ENCODE measurements at regions not wholly inside any gene's neighbourhood (a gene's known extent, or its start where the extent isn't known, plus 50 kb on each side); places are given as distances from the start of the nearest gene placed in this dataset.

GRCh38 chr3:63046580-63046979 is 171.4 kb upstream of the CADPS start:
- no peak for DNase-seq (ENCODE audit: low read depth)

DNA sequence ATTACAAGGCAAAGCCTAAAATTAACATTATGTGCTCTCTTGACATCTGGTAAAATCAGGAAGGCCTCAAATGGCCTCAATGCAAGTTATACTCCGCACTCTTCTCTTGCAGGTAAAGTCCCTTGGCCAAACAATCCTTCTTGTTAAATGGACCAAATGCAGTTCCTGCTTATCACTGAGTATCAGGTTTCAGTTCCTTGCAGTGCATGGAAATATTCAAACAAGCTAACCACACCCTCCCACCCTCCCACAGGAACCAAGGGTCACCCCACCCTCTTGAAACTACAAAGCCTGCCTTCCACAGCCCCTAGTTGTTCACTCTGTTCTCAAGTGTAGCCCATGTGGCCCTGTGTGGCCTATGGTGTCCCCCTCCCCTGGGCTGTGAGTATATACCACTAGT is 171.9 kb upstream of the CADPS start:
- no peak for DNase-seq (ENCODE audit: low read depth)

GRCh38 chr3:63048367-63049326 is 173.4 kb upstream of the CADPS start:
- no peak for DNase-seq (ENCODE audit: low read depth)

- DNase-seq (ENCODE audit: low read depth): no peak
Observed at GRCh38 chr3:63050548-63051177, 175.4 kb upstream of the CADPS start.

DNA sequence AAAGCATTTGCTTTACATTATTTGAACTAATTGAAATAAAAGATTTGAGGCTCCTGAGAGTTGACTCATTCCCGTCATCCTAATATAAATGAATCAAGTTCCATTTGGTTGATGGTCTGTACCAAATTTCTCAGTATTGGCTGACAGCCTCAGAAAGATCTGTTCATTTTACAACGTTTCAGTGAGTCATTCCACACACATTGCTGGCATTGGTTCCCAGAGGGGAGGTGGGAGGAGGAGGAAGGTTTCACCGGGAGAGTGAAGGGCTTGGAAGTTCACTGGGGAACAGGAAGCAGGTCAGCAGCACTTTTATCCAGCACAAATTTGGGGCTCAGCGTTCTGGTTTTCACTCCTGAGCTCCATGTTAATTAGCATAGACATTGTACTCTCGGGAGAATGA is 176.7 kb upstream of the CADPS start:
- peak; percentile 51 for DNase-seq (ENCODE audit: low read depth)

DNA sequence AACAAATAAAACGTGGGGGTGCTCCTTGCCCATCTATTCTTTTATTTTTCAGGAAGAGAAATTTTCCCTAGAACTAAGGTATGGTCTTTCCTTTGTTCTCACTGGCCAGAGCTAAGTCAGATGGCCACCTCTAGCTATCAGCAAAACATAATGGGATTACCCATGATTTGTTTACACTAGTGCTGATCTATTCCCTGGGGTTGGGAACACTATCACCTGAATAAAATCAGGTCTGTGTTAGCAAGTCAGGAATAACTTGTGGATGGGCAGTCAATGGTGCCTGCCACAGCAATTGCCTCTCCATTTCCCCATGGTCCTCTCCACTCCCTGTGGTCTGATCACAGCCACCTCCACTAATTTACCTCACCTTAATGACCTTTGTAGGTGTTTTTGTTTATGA is 181.7 kb upstream of the CADPS start:
- no peak for DNase-seq (ENCODE audit: low read depth)

DNA sequence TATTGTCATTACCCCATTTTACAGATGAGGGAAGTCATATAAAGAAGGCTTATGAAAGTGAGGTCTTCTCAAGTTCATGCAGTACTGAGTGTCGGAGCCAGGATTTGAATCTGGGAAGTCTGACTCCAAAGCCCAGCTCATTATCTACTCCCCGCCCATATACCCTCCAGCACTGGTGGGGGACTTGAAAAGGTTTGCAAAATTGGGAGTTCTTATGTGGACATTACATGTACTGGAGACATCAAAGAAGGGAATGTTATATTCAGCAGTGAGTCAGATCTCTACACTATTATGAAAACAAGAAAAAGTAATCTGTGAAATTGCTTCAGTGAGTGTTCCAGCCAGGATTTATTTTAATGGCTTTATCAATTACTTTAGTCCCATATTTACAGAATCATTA is 185.2 kb upstream of the CADPS start:
- DNase-seq (ENCODE audit: low read depth): no peak

DNA sequence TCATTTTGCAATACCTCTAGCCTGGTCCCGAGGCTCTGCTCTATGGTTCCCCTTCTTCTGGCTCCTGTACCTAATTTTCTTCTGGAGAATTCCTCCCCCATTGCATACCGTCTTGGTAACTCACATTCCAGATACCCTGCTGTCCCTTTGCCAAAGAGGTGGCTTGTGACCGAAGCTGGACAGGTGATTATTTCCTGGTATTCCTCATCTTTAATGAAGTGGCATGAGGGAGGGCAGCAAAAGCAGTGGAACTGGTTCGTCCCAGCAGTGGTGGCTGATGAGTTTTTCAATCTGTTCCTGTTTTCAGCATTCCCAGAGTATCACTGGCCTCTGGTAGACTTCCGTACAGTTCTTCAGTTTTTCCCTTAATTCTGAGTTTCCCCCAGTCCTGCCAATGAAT is 186.2 kb upstream of the CADPS start:
- no peak for DNase-seq (ENCODE audit: low read depth)

- no peak for DNase-seq (ENCODE audit: low read depth)
Observed at GRCh38 chr3:63064209-63064755, 189.1 kb upstream of the CADPS start.

DNA sequence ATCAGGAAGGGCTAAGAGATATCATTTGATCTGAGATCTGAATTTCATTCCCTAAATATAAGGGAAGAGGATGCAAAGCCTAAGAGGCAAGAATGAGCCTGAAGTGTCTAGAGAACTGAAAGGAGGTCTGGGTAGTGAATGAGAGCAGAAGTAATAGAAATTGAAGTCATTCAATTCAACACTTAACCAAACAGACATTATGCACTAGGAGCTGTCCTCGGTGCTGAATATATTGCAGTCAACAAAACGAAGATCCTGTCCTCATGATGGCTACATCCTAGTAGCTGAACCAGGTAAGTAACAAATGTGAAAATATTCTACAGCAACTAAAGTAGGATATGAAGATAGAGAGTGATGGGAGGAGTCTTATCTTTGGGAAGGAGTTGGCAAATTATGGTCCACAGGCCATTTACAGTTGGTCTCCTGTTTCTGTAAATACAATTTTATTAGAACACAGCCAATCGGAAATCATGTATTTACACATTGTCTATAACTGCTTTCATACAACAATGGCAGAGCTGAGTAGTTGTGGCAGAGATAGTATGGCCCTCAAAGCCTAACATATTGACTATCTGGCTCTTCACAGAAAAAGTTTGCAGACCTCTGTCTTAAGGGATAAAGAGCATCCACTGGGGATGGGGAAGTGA is 192.9 kb upstream of the CADPS start:
- no peak for DNase-seq (ENCODE audit: low read depth)

DNA sequence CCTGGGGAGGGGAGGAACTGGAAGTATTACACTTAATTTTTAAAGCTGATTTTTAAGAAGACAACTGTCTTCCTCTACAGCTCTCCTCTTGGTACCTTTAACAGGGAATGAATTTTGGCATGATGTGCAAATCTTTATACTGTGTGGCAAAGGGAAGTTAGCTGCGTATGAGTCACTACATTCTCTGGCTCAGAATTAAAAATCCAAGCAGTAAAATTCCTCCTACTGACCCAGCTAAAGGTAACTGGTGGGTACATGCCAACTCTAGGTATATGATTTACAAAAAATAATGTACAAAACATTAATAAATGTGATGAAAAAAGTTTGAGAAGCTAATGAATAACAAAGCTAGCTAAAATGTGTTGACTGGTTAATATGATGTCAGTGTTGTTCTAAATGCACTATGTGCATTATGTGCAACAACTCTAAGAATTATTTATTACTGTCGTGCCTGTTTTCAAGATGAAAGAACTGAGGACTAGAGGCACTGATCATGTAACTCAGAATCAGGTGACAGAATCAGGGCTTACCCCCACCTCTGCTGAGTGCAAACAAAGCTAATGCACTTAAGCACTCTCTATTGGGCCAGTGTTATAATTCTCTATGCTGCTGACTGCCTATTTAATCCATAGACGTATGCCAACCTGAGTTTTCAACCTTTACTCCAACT is 194.7 kb upstream of the CADPS start:
- no peak for DNase-seq (ENCODE audit: low read depth)

- DNase-seq (ENCODE audit: low read depth): no peak
Observed at GRCh38 chr3:63070476-63070810, 195.2 kb upstream of the CADPS start.

DNA sequence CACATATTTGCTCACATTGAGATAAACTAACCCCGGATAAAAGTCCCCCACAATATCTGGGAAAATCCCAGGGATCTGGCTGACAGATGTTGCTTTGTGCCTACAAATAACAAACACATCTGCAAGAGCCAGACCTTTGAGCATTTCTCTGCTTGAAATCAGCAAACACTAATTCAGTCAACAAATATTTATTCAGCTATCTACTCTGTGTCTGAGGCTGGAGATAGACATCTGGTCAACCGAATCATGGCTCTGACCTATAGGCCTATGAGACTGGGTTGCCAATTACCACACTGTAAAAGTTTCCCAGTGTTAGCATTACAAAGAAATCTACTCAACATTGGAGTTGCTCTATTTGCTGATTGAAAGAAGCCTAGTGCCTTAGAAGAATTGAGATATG is 201.1 kb upstream of the CADPS start:
- DNase-seq (ENCODE audit: low read depth): no peak

- no peak for DNase-seq (ENCODE audit: low read depth)
Observed at GRCh38 chr3:63086190-63086589, 191.9 kb upstream of the SYNPR start.

- no peak for DNase-seq (ENCODE audit: low read depth)
Observed at GRCh38 chr3:63089007-63089750, 188.9 kb upstream of the SYNPR start.

DNA sequence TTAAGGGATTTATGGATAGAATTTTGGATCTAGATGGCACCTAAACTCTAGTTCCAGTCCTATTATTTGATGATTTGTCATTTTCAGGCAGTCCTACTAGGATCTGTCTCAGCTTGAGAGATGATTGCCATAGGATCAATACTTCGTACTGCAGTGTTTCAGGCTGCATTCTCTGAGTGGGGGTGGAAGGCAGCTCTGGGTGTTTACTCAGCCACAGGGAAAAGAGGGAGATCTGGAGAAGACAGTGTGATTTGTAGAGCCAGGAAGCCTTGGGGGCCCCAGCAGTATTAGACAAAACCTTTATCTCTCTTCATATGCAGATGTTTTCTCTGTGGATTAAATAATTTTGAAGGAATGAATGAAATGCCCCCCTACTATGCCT is 188.4 kb upstream of the SYNPR start:
- no peak for DNase-seq (ENCODE audit: low read depth)

GRCh38 chr3:63090656-63091055 is 187.5 kb upstream of the SYNPR start:
- no peak for DNase-seq (ENCODE audit: low read depth)

DNA sequence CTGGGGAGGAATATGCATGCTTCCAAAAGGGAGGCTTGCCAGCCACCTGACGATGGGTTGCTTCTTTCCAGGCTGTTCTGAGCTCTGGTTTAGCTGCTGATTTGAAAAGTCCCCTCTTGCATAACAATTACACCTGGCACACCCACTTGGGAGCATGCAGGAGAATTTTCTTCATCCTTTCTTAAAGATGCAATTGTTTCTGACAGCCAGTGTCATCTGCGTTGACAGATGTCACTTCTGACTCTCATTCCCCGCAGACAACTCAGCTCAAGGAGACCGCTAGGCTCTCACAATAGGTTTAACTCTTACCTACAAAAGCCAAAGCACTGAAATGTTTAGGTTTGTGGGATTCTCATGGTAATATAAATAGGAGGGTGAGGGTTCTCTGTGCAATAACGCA is 185.6 kb upstream of the SYNPR start:
- DNase-seq (ENCODE audit: low read depth): no peak

- DNase-seq (ENCODE audit: low read depth): no peak
Observed at GRCh38 chr3:63094642-63095408, 183.3 kb upstream of the SYNPR start.

- no peak for DNase-seq (ENCODE audit: low read depth)
Observed at GRCh38 chr3:63096248-63097058, 181.7 kb upstream of the SYNPR start.
